ENCODE measurements at regions not wholly inside any gene's neighbourhood (a gene's known extent, or its start where the extent isn't known, plus 50 kb on each side); places are given as distances from the start of the nearest gene placed in this dataset.

DNA sequence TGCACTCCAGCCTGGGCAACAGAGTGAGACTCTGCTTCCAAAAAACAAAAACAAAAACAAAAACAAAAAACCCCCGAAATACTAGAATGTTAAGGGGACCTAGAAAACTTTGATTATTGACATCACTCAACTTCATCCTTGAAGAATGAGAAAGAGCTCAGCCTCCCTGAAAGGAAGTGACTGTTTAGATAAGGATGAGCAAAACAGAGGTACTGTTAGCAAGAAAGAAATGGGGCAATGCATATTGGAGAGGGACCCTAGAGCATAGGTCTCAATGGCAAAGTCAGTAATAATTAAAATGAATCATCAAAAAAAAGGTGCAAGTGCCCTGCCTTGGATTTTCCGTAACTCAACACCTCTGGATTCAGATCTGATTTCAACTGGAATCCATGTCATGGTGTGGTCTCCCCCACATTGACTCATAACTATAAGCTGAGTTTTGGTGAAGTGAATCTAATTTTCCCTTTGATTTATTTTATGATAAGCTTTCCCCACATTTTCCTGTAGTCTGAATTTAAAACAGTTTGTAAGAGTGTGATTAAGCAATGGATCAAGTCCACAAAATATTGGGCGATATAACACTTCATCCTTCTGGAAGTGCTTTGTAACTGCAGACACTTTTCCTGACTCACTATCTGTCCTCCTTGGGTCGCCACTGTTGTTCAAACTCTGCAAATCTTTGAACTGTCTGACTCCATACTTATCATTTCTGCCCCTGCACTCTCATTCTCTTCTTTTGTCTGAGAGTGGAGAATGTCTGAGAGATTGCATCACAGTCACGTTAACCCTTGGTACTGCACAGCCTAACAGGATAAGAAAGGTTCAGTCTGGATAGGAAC is 224.8 kb upstream of the LYZL1 start:
- no peak for DNase-seq (ENCODE audit: extremely low read depth in 1 of 2, low read depth in 1 of 2)

GRCh38 chr10:29064680-29065079 is 224.2 kb upstream of the LYZL1 start:
- no peak for DNase-seq (ENCODE audit: extremely low read depth in 1 of 2, low read depth in 1 of 2)

DNA sequence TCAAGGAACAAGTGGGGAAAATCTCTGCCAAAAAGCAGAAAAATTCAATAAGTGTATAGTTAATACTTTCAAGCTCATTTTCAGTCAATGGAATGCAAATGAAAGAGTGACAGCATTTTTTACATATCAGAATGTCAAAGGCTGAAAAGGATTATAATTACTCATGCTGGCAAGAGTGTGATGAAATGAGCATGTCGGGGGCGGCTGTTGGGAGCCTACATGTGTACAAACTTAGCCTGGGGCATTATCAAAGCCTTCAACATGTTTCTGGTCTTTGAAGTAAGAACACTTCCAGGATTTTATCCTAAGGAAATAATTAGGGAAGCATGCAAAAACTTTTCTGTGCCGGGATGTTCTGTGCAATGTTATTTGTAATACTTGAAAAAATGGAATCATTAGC is 221.7 kb upstream of the LYZL1 start:
- DNase-seq (ENCODE audit: extremely low read depth in 1 of 2, low read depth in 1 of 2): no peak

DNA sequence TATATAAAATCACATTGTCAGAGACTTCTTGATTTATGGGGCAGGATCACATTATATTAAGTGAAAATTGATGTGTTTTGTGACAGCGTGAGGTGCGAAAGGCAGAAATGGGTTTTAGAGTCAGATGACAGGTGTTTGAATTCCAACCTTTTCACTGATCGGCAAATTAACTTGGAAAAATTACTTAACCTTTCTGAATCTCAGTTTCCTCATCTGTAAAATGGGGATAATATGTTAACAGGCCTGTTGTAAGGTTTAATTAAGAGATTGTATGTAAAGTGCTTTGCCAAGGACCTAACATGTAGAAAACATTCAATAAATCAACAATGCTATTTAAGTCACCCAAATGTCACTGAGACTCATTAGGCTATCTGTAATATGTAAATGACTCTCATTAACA is 221.2 kb upstream of the LYZL1 start:
- DNase-seq (ENCODE audit: extremely low read depth in 1 of 2, low read depth in 1 of 2): no peak

DNA sequence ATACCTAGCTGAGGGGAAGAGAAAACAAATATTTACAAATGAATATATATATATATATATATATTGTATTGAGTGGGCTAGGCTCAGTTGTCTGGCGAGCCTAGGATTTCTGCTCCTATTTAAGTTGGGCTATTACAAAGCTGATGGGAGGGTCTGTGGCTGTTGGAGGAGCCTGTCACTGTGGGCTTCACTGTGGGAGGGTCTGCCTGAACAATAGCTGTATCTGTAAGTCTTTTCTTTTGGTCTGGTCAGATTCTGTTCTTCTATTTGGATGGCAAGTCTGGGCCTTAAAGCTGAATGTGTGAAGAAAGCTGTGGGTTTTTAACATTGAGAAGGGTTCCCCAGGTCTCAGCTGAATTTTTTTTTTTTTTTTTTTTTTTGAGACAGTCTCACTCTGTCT is 220.6 kb upstream of the LYZL1 start:
- no peak for DNase-seq (ENCODE audit: extremely low read depth in 1 of 2, low read depth in 1 of 2)

GRCh38 chr10:29068966-29069365 is 219.9 kb upstream of the LYZL1 start:
- DNase-seq (ENCODE audit: extremely low read depth in 1 of 2, low read depth in 1 of 2): no peak

DNA sequence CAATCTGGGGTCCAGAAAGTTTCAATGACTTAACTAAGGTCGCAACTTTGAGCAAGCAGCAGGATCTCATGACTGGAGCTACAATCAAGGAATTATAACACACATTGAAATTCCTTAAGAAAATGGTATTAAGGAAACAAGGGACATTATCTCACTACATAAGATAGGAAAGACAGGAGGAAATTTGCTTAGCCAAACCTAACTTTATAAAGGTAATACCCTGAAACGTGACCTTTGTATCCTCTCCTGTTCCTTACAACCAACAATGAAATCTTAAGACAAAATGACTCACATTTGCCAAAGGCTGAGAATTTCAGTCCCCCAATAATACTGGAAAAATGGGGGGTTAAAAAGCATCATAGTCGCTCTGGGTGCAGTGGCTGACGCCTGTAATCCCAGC is 218.9 kb upstream of the LYZL1 start:
- DNase-seq (ENCODE audit: extremely low read depth in 1 of 2, low read depth in 1 of 2): no peak

DNA sequence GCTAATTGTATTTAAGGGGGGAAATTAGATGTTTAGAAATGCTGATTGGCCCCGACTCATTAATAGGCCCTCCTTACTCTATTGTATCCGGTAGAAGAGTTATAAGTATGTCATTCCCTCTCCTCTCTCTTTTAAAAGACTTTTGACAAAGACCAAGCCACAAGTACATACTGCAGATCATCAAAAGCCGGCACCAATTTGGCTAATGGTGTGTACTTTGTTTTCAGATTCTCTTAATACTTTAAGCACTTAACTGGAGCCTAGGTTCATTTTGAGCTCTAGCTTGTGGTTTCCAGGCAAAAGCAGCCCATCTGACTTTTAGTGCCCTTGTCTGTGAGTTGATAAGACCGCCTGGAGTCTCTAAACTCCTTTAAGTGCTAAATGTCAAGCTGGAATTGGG is 210.0 kb upstream of the LYZL1 start:
- DNase-seq (ENCODE audit: extremely low read depth in 1 of 2, low read depth in 1 of 2): no peak

GRCh38 chr10:29081231-29081630 is 207.6 kb upstream of the LYZL1 start:
- no peak for DNase-seq (ENCODE audit: extremely low read depth in 1 of 2, low read depth in 1 of 2)

DNA sequence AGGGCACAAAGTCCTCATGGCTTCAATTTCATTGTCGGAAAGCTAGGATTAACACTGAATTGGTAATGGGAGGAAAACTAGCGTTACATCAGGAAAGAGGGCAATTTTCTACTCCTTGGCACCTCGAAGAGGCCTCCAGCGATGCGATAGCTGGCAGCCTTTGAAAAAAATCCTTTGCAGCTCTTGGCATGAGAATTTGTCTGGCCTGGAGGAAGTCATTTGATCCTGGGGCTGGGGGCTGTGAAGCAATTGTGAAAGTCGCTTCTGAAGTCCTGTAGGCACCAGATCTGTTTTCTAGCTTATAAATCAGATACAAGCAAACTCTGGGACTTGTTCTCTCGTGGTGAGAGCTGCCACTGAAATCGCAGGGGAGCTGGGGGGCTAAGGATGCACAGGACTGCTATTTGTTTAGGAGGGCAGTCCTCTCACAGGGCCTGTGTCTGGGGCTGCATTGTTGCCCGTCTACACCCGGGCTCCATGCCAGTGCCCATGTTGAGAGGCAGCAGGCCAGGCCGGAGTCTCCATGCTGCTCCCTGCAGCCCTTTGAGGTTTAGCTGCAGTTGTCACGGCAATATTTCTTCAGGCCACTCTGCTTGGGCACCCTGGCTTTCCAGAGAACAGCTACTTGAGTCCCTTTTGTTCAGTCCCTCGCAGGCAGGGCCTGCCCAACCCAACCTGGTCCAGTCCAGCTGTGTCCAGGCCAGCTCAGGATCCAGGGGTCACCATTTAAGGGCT is 206.8 kb upstream of the LYZL1 start:
- no peak for DNase-seq (ENCODE audit: extremely low read depth in 1 of 2, low read depth in 1 of 2)

GRCh38 chr10:29083096-29083495 is 205.8 kb upstream of the LYZL1 start:
- DNase-seq (ENCODE audit: extremely low read depth in 1 of 2, low read depth in 1 of 2): no peak

GRCh38 chr10:29084681-29085307 is 204.1 kb upstream of the LYZL1 start:
- DNase-seq (ENCODE audit: extremely low read depth in 1 of 2, low read depth in 1 of 2): no peak

GRCh38 chr10:29089091-29089490 is 199.8 kb upstream of the LYZL1 start:
- DNase-seq (ENCODE audit: extremely low read depth in 1 of 2, low read depth in 1 of 2): no peak

DNA sequence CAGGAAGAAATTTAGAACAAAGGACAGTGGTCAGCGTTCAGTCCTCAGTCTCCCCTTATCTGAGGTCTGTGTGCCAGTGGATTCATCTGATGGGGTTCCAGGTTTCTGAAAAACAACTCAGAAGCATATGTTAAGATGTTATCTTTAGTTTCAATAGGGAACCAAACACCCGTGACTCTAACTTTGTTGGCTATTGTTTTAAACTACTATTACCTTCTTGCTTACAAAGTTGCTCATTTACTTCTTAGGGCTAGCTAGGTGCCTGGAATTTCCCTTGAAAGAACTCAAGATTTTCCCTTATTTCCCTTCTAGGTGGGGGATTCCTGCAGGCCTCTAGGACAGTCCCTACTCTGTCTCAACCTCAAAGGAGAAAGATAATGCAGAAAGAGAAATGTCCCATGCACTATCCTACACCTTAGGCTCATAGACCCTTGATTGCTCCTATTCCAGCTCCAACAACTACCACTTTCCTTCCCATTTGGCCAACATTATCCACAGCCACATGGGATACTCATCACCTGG is 192.5 kb upstream of the LYZL1 start:
- DNase-seq (ENCODE audit: extremely low read depth in 1 of 2, low read depth in 1 of 2): no peak

DNA sequence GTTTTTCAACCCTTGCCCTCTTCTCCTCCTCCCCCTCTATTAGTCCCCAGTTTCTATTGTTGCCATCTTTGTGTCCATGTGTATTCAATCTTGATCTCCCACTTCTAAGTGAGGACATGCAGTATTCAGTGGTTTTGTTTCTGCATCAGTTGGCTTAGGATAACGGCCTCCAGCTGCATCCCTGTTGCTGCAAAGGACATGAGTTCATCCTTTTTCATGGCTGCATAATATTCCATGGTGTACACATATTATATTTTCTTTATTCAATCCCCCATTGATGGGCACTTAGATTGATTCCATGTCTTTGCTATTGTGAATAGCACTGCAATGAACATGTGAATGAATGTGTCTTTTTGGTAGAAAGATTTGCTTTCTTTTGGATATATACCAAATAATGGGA is 190.4 kb upstream of the LYZL1 start:
- DNase-seq (ENCODE audit: extremely low read depth in 1 of 2, low read depth in 1 of 2): no peak

GRCh38 chr10:29099001-29099400 is 189.9 kb upstream of the LYZL1 start:
- DNase-seq (ENCODE audit: extremely low read depth in 1 of 2, low read depth in 1 of 2): no peak

DNA sequence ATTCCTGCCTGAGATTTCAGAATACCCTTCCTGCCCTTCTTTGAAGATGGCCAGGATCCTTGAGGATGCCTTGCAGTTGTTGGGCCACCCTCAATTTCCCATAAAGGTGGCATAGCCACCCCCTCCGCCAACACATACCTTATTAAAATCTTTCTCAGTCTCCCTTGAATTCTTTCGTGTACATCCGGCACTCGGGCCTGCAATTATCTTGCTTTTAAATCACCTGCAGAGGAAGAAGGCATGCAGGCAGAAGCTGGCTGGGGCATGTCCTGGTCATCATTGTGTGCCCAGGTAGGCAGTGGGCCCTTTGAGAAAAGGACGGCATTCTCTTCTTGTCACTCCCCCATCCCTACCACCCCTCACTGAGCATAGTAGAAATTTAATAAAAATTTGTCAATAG is 189.5 kb upstream of the LYZL1 start:
- no peak for DNase-seq (ENCODE audit: extremely low read depth in 1 of 2, low read depth in 1 of 2)

DNA sequence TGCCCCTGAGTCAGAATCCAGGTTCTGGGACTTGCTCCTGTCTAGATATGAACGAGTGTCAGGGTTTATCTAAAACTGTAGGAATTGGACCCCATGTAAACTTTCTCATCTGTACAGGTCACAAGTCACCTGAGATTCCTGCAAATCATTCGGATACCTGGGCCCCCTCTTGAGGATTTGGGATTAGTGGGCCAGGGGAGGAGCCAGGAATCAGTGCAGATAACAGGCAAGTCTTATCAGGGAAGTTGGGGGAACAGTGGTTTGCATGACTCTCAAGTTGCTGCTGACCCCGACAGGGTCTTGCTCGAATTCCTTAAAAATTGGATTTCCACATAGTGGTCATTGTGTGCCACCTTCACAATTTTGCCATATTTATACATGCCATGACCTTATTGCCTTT is 188.4 kb upstream of the LYZL1 start:
- DNase-seq (ENCODE audit: extremely low read depth in 1 of 2, low read depth in 1 of 2): no peak

DNA sequence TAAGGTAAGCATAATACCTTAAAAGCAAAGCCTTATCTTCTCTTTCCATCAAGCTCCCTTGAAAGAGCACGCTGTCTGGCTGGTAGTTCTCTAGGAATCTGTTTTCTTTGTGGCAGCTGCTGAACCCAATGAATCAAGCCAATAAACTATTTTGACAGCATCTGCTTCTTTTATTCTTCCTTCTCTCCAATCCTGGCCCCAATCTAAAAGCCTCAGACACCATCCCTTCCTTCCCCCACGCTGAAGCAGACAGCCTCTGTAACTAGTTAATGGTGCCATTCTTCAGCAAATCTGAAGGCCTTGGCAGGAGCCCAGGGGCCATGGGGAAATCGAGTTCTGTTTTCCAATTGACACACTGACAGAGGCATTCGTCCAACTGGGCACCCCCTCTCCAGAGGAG is 186.6 kb upstream of the LYZL1 start:
- DNase-seq (ENCODE audit: extremely low read depth in 1 of 2, low read depth in 1 of 2): no peak

- DNase-seq (ENCODE audit: extremely low read depth in 1 of 2, low read depth in 1 of 2): no peak
These were observed 186.2 kb upstream of the LYZL1 start for GRCh38 chr10:29102636-29103035.

GRCh38 chr10:29104661-29105399 is 184.0 kb upstream of the LYZL1 start:
- no peak for DNase-seq (ENCODE audit: extremely low read depth in 1 of 2, low read depth in 1 of 2)

Data from stimulated activated CD8-positive, alpha-beta memory T cell treated with anti-CD3 and anti-CD28 coated beads, Interleukin-7, amount 100 ng/mL, for 48 hours (primary cell).